ENCODE measurements at regions not wholly inside any gene's neighbourhood (a gene's known extent, or its start where the extent isn't known, plus 50 kb on each side); places are given as distances from the start of the nearest gene placed in this dataset.

DNA sequence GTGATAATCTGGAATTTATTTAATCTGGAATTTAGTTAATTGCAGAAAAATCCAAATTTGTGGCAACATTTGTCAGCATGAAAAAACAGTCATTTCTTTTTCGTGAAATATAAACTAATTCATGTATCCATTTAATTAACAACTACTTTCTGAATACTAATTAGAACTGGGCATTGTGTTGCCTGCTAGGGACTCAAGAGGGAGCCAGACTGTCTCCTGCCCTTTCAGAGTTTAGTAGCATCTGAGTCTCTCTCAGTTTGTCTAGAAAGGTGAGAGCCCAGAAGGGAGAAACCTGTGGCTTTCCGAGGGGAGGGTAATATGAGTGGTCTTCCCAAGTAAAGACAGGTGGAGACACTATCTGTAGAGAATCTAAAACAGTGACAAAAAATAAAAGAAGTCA is 210.9 kb upstream of the HDDC2 start:
- Histone ChIP-seq H4K20me1 (ENCODE audit: insufficient read depth, low read length) (no peaks in the 10 kb centered on the region), H3K9me3 (replicated peaks in 1 of 2; ENCODE audit: control insufficient read depth in 1 of 2, insufficient read depth in 1 of 2, low read length in 2 of 2) (no peaks in the 10 kb centered on the region), H3K9ac (ENCODE audit: insufficient read depth, low read length, poor library complexity, severe bottlenecking) (no peak overlapping the region), H3K27ac (ENCODE audit: low read depth in 1 of 2, low read length in 2 of 2) (no peak overlapping the region), H3K36me3 (replicated peaks in 1 of 2; ENCODE audit: control insufficient read depth in 1 of 2, insufficient read depth in 2 of 2, low read length in 2 of 2) (no peaks in the 10 kb centered on the region), H3K4me3 (replicated peaks in 1 of 3; ENCODE audit: low read depth in 2 of 3, low read length in 3 of 3) (no peak overlapping the region), H3K79me2 (ENCODE audit: insufficient read depth, low read length) (no peaks in the 10 kb centered on the region), H3K27me3 (ENCODE audit: control insufficient read depth in 2 of 2, insufficient read depth in 2 of 2, low read length in 2 of 2) (no peaks in the 10 kb centered on the region), H3K4me1 (ENCODE audit: control insufficient read depth in 1 of 2, insufficient read depth in 2 of 2, low read length in 2 of 2) (no peaks in the 10 kb centered on the region), H2AFZ (ENCODE audit: insufficient read depth, low read depth, low read length, poor library complexity, severe bottlenecking) (no peak overlapping the region), H3K4me2 (replicated peaks; ENCODE audit: extremely low read depth, low read length, poor library complexity, severe bottlenecking) (no peak overlapping the region)
- Mint-ChIP-seq H3K9me3 (peaks cover 0 to 3% (median 0%) of the 10 kb centered on the region in 7 donors), H3K4me1 (no peaks in the 10 kb centered on the region), H3K4me3 (no peak overlapping the region), H3K27ac (no peak overlapping the region), H3K27me3 (ENCODE audit: low read depth in 3 of 3) (no peaks in the 10 kb centered on the region), H3K36me3 (no peaks in the 10 kb centered on the region)
- no CpG with 5 or more reads among the region's 2 CpGs for WGBS (ENCODE audit: insufficient coverage)
- no peak for DNase-seq
- TF ChIP-seq CTCF (IDR thresholded peaks at IDR 0.05) = no peak
- intact Hi-C loops (cut with micrococcal nuclease) = no loop called here

GRCh38 chr6:125513978-125514377 is 212.2 kb upstream of the HDDC2 start:
- no peak overlapping the region for H3K27ac Mint-ChIP-seq
- Histone ChIP-seq H3K4me2 (replicated peaks; ENCODE audit: extremely low read depth, low read length, poor library complexity, severe bottlenecking) (no peak overlapping the region), H3K9ac (ENCODE audit: insufficient read depth, low read length, poor library complexity, severe bottlenecking) (no peak overlapping the region), H3K4me3 (replicated peaks in 1 of 3; ENCODE audit: low read depth in 2 of 3, low read length in 3 of 3) (no peak overlapping the region), H3K27ac (ENCODE audit: low read depth in 1 of 2, low read length in 2 of 2) (no peak overlapping the region), H3K9me3 (replicated peaks in 1 of 2; ENCODE audit: control insufficient read depth in 1 of 2, insufficient read depth in 1 of 2, low read length in 2 of 2) (no peaks in the 10 kb centered on the region), H2AFZ (ENCODE audit: insufficient read depth, low read depth, low read length, poor library complexity, severe bottlenecking) (no peak overlapping the region), H3K4me1 (ENCODE audit: control insufficient read depth in 1 of 2, insufficient read depth in 2 of 2, low read length in 2 of 2) (no peaks in the 10 kb centered on the region), H3K27me3 (ENCODE audit: control insufficient read depth in 2 of 2, insufficient read depth in 2 of 2, low read length in 2 of 2) (no peaks in the 10 kb centered on the region), H3K79me2 (ENCODE audit: insufficient read depth, low read length) (no peaks in the 10 kb centered on the region), H3K36me3 (replicated peaks in 1 of 2; ENCODE audit: control insufficient read depth in 1 of 2, insufficient read depth in 2 of 2, low read length in 2 of 2) (no peaks in the 10 kb centered on the region), H4K20me1 (ENCODE audit: insufficient read depth, low read length) (no peaks in the 10 kb centered on the region)
- H3K9me3 Mint-ChIP-seq = peaks cover 0 to 3% (median 0%) of the 10 kb centered on the region in 7 donors
- no peaks in the 10 kb centered on the region for H3K36me3 Mint-ChIP-seq
- H3K4me3 Mint-ChIP-seq = no peak overlapping the region
- no peak for DNase-seq
- H3K4me1 Mint-ChIP-seq = no peaks in the 10 kb centered on the region
- H3K27me3 Mint-ChIP-seq (ENCODE audit: low read depth in 3 of 3) = peaks cover 0 to 2% (median 0%) of the 10 kb centered on the region in 3 donors
- no peak for TF ChIP-seq CTCF (IDR thresholded peaks at IDR 0.05)
- intact Hi-C loops (cut with micrococcal nuclease) = no loop called here
